Activated T-helper 9 cell treated with anti-CD3 and anti-CD28 coated beads, Interleukin-2, amount 50 U/mL, for 16 hours (primary cell): ENCODE measurements at regions not wholly inside any gene's neighbourhood (a gene's known extent, or its start where the extent isn't known, plus 50 kb on each side); places are given as distances from the start of the nearest gene placed in this dataset.

Experiments used
- DNase-seq: peaks from one replicate; pipeline ENCODE4 v3.0.0-alpha.2; 2020; ENCODE audit warnings: low read depth

- DNase-seq, result no peak
Measured at GRCh38 chr9:93900971-93901861, 53.9 kb downstream of the BARX1 start.

- DNase-seq, result no peak
Measured at GRCh38 chr9:93900436-93900819, 54.7 kb downstream of the BARX1 start.

- no peak for DNase-seq
Measured at GRCh38 chr9:93899609-93900435, 55.3 kb downstream of the BARX1 start.

GRCh38 chr9:93898502-93899426 is 56.4 kb downstream of the BARX1 start:
- no peak for DNase-seq

GRCh38 chr9:93898026-93898425 is 57.1 kb downstream of the BARX1 start:
- DNase-seq, result no peak

- no peak for DNase-seq
Measured at GRCh38 chr9:93897075-93897970, 57.8 kb downstream of the BARX1 start.

GRCh38 chr9:93896496-93897033 is 58.6 kb downstream of the BARX1 start:
- no peak for DNase-seq

- no peak for DNase-seq
Measured at GRCh38 chr9:93896093-93896492, 59.1 kb downstream of the BARX1 start.

GRCh38 chr9:93895535-93895934 is 59.6 kb downstream of the BARX1 start:
- DNase-seq, result no peak

- no peak for DNase-seq
Measured at GRCh38 chr9:93894691-93895079, 60.5 kb downstream of the BARX1 start.

GRCh38 chr9:93893899-93894690 is 61.1 kb downstream of the BARX1 start:
- DNase-seq, result no peak

- no peak for DNase-seq
Measured at GRCh38 chr9:93893194-93893593, 62.0 kb downstream of the BARX1 start.

GRCh38 chr9:93892748-93893147 is 62.4 kb downstream of the BARX1 start:
- DNase-seq, result no peak

GRCh38 chr9:93891549-93892310 is 63.4 kb downstream of the BARX1 start:
- DNase-seq, result no peak

GRCh38 chr9:93891050-93891449 is 64.1 kb downstream of the BARX1 start:
- no peak for DNase-seq

- DNase-seq, result no peak
Measured at GRCh38 chr9:93890436-93890935, 64.7 kb downstream of the BARX1 start.

- DNase-seq, result no peak
Measured at GRCh38 chr9:93886911-93887310, 68.2 kb downstream of the BARX1 start.

GRCh38 chr9:93884808-93885207 is 70.3 kb downstream of the BARX1 start:
- no peak for DNase-seq
